ENCODE measurements at regions not wholly inside any gene's neighbourhood (a gene's known extent, or its start where the extent isn't known, plus 50 kb on each side); places are given as distances from the start of the nearest gene placed in this dataset.
"Not testable (repeated sequence)": the region's sequence is repeated elsewhere in the genome, so short reads cannot be mapped to it uniquely, and the experiment has no call there.

- DNase-seq (ENCODE audit: low read depth), result no peak
Measured at GRCh38 chr6:2378046-2378657, 132.7 kb upstream of the GMDS start.

GRCh38 chr6:2376429-2377355, 131.3 kb upstream of the GMDS start:
- DNase-seq (ENCODE audit: low read depth), result peak; percentile 84

DNA sequence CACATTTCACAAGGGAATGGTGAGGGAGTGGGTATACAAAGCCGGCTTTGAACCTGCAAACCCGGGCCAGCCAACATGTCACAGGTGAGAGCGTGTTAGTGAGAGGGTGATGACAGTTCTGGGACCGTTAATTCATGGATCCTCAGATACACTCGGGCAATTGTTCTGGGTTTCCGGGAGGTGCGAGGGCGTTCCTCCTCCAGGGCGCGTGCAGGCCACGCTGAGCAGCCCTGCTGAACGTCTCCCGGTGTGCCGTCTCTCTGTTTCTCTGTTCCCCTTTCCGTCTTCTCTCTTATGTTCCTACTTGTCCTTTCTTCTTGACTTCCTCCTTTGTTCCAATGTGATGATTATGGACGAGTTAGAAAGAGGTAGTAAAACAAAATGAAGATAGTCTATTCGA, 130.0 kb upstream of the GMDS start:
- DNase-seq (ENCODE audit: low read depth), result no peak

GRCh38 chr6:2369606-2370005, 124.2 kb upstream of the GMDS start:
- no peak for DNase-seq (ENCODE audit: low read depth)

DNA sequence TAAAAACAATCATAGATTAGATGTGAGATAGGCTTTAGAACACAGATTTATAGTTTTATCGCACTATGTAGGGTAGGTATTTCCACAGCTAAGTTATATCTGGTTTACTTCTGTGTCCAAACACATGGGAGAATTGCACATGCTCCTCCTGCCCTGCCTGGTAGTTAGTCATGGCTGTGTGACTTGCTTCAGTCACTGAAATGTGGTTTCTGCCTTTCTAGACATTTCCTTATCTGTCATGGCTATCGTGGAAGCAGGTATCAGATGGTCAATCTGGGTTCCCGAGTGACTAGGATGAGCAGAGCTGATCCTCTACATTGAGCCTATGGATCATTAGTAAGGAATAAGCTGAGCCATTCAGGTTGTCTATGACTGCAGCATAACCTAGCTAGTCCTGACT, 117.8 kb upstream of the GMDS start:
- DNase-seq (ENCODE audit: low read depth), result no peak

DNA sequence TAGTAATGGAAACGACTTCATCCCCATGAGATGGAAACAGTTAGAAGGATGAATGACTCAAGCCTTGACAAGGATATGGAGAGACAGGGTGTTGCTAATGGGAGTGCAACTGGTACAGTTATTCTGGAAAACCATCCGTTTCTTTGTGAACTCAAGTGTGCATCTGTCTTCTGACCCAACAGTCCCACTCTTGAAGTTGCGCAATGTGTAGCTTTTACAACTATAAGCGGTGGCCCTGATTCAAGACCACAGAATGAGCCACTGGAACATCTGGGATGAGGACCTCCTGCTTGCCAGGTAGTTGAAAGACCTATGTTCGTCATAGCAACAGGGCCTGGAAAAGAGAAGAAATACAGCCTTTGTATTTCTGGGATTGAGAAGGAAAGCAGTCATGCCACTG, 115.8 kb upstream of the GMDS start:
- DNase-seq (ENCODE audit: low read depth), result no peak

GRCh38 chr6:2360716-2361115, 115.3 kb upstream of the GMDS start:
- DNase-seq (ENCODE audit: low read depth), result no peak

DNA sequence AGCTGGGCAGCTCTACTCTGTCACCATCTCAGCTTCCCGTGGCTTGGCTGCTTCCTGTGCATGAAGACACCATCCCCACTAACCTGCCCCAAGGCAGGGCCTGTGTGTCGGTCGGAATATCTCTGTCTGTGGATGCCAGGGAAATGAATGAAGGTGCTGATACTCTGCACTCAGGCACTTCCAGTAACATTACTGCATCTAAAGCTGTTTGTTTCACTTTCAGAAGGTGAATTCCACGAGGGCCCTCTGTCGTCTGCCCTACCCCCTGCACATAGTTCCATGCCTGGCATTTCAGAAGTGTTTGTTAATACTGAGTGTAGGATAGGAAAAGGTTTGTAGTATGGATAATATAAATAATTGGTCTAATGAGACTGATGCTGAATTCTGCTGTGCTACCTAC, 114.7 kb upstream of the GMDS start:
- DNase-seq (ENCODE audit: low read depth), result no peak

- DNase-seq (ENCODE audit: low read depth), result peak; percentile 64
Measured at GRCh38 chr6:2355150-2355549, 109.7 kb upstream of the GMDS start.

DNA sequence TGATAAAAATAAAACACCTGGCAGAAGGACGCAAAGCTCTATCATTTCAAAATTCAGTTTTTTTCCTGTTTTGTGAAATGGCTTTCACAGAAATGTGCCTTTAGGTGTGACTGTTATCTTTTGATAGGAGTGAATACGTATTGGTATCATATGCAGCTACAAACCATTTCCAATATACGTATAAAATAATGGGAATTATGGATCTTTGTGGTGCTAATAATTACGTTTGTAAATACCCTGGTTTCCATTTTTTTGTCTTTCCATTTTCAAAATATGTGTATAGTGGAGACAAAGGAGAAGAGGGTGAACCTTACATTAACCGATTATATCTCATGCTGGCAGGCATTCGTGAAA, 108.7 kb upstream of the GMDS start:
- no peak for DNase-seq (ENCODE audit: low read depth)

DNA sequence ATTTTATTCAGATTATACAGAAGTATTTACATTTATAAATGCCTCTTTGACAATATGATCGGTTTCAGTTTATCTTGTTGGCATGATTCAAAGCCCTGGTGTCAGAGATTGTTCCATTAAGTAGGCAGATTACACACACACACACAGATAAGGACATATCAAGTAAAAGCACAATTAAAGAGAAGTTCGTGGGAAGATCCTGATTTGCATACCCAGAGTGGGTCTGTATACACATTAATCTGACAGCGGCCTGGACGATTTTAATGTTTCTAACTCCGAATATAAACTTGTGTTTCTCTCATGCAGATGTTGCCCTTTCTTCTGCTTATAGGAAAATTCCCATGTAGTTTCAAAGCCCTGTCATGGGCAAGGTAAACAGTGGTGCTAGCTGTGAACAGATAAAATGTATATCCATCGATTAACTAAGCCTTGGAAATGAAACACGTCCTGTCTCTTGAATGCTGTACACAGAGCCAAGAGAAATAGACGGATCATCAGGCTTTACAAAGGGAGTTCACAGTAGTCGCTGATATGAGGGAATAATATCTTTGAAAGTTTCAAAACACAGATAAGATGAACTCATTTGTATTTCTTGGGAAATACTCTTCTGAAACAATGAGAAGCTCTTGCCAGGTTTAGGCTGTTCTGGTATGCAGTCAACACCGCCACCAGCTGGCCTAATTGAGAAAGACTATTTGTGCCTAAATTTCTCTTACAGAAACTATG, 108.2 kb upstream of the GMDS start:
- peak; percentile 66 for DNase-seq (ENCODE audit: low read depth)

DNA sequence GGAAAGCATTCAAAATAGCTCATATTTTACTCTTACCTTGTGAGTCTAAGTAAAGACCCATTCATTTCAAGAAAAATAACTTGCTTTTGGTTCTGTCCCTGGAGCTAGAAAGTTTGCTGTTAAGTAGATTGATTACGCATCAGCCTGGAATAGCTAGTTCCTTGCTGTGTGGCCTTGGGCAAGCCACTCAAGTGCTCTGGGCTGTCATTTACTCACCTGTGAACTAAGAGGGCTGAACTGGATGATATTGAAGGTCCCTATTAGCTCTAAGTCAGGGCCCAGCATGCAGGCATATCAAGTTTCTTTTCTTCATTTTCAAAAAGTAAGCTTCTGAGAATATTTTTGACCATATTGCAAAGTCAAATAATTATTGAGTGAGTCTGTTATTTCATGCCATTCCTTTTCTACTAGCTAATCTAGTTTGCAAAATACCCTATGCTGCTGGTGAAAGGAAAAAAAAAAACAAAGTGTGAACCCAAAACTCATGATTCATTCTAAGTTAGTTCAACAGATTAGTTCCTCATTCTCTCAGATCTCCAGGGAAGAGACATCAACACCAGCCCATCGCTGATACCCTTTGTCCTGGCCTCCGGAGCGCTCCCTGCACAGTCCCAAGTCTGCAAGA, 106.5 kb upstream of the GMDS start:
- DNase-seq (ENCODE audit: low read depth), result peak; percentile 59

DNA sequence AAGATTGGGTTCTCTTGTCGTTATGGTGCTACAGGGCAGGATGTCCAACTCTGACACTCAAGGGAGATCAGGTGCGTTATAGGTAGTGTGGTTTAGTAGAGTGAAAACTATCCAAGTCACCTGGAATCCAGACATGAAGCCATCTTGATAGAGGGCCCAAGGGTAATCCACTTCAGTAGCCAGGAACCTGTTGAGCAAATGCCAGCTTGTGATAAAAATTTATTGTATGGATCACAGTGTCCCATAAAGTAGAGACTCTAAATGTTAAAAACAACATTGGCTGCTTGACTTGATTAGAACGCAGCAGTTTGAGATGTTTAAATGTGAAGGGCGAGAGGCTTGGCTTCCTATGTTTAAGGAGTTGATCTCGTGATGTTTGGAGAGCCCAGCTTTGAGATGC, 105.7 kb upstream of the GMDS start:
- DNase-seq (ENCODE audit: low read depth), result no peak

DNA sequence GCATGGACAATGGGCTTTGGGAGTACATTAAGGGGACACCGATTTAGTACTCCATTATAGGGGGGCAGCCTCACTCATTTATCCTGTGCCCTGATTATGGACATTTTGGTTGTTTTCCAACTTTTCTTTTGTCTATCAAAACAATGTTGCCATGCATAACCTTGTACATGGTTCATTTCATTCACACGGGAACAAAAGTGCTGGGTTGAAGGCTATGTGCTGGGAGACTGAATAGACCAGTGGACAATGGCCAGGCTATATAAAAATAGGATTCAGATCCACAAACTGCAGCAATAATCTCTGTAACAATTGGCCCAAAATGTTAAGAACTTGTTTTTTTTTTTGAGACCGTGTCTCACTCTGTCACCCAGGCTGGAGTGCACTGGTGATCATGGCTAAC, 100.7 kb upstream of the GMDS start:
- DNase-seq (ENCODE audit: low read depth), result no peak

DNA sequence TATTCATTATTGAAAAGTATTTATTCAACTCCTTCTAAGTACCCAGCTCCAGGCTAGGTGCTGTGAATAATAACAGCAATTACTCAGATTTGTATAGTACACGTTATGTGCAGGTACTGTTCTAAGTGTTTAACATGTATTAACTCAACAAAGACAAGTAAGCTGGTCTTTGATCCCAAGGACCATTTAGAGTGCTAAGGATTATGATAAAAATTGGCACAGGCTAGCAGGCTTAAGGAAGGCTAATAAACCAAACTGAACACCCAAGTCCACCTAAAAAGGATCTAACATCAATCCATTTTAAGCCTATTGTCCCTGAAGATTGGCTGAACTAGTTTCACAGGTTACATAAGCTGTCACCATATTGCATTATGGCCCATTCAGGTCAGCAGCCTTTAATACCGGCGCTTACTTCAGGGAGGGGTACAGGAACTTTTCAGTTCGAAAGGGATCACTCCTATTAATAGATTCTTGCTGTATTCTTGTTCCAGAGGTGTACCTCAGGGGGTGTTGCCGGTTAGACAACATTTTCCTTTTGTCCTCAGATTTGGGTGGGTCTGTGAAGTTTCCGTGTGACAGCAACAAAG, 99.0 kb upstream of the GMDS start:
- no peak for DNase-seq (ENCODE audit: low read depth)

- no peak for DNase-seq (ENCODE audit: low read depth)
Measured at GRCh38 chr6:2327591-2327990, 82.2 kb upstream of the GMDS start.

DNA sequence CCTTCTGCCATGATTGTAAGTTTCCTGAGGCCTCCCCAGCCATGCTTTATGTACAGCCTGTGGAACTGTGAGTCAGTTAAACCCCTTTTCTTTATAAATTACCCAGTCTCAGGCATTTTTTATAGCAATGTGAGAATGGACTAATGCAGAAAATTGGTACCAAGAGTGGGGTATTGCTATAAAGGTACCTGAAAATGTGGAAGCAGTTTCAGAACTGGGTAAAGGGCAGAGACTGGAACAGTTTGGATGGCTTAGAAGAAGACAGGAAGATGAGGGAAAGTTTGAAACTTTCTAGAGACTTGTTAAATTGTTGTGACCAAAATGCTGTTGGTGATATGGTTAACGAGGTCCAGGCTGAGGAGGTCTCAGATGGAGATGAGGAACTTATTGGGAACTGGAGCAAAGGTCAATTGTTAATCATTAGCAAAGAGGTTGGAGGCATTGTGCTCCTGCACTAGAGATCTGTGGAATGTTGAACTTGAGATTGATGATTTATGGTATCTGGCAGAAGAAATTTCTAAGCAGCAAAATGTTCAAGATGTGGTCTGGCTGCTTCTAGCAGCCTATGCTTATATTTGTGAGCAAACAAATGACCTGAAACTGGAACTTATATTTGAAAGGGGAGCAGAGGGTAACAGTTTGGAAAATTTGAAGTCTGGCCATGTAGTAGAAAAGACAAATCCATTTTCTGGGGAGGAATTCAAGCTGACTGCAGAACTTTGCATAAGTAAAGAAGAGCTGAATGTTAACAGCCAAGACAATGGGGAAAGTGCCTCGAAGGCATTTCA, 79.0 kb upstream of the GMDS start:
- no peak for DNase-seq (ENCODE audit: low read depth)

- DNase-seq (ENCODE audit: low read depth), result not testable (repeated sequence)
Measured at GRCh38 chr6:2317498-2317897, 72.1 kb upstream of the GMDS start.

DNA sequence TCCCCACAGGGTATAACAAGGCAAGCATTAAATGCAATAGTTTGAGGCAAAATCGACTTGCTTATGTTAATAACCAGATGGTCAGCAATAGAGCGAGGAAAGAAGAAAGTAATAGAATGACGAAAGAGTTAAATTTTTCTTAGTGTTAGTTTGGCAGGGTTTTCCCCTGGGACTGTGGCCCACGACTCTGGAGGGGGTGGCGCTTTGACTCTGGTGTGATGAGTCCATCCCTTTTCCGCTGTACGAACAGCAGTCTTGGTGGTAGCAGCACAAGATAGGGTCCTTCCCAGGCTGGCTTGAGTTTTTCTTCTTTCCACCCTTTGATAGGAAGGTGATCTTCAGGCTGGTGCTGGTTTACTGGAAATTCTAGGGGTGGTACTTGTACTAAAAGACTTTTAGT, 69.2 kb upstream of the GMDS start:
- no peak for DNase-seq (ENCODE audit: low read depth)

- no peak for DNase-seq (ENCODE audit: low read depth)
Measured at GRCh38 chr6:2310042-2310441, 64.6 kb upstream of the GMDS start.

- DNase-seq (ENCODE audit: low read depth), result no peak
Measured at GRCh38 chr6:2309122-2309521, 63.7 kb upstream of the GMDS start.

Measured in stromal cell of bone marrow (primary cell).